ENCODE measurements at regions not wholly inside any gene's neighbourhood (a gene's known extent, or its start where the extent isn't known, plus 50 kb on each side); places are given as distances from the start of the nearest gene placed in this dataset.

GRCh38 chr5:2806176-2806575, 54.7 kb upstream of the IRX2 start:
- POLR2A ChIA-PET: no interaction called here
- Histone ChIP-seq H3K9ac (no peak overlapping the region), H3K9me2 (no peaks in the 10 kb centered on the region), H4K20me1 (ENCODE audit: insufficient read depth) (no peaks in the 10 kb centered on the region), H3K27me3 (ENCODE audit: insufficient read depth) (no peaks in the 10 kb centered on the region), H3K79me2 (ENCODE audit: insufficient read depth) (no peaks in the 10 kb centered on the region), H3K27ac (ENCODE audit: low read depth in 2 of 2, low read length in 1 of 2) (no peak overlapping the region), H3K4me2 (no peak overlapping the region), H3K36me3 (replicated peaks in 1 of 2; ENCODE audit: control insufficient read depth in 1 of 2, insufficient read depth in 2 of 2, low read length in 1 of 2) (no peaks in the 10 kb centered on the region), H2AFZ (ENCODE audit: low read depth) (no peak overlapping the region), H3K4me1 (ENCODE audit: control insufficient read depth in 1 of 2, insufficient read depth in 2 of 2, low read depth in 1 of 2, low read length in 1 of 2) (no peaks in the 10 kb centered on the region), H3F3A (replicated peaks; ENCODE audit: insufficient read depth) (no peaks in the 10 kb centered on the region), H3K4me3 (ENCODE audit: low read depth in 2 of 2, low read length in 1 of 2) (no peak overlapping the region), H3K9me3 (no peaks in the 10 kb centered on the region)
- WGBS (ENCODE audit: low lambda C conversion rate): 7% methylated on average over 9 of the region's 12 CpGs
- DNase-seq: no peak
- no peak for TF ChIP-seq ELF1 (IDR thresholded peaks at IDR 0.05)
- TF ChIP-seq NFIC (IDR thresholded peaks at IDR 0.05; ENCODE audit: borderline replicate concordance): no peak
- no peak for TF ChIP-seq GABPA (IDR thresholded peaks at IDR 0.05; ENCODE audit: low read depth)
- no peak for TF ChIP-seq IRF3 (IDR thresholded peaks at IDR 0.05; ENCODE audit: low read depth, low read length)
- TF ChIP-seq MEF2A (IDR thresholded peaks at IDR 0.05; ENCODE audit: borderline replicate concordance, low read depth): no peak
- no peak for TF ChIP-seq TAF1 (IDR thresholded peaks at IDR 0.05; ENCODE audit: borderline replicate concordance, low read depth, low read length)
- TF ChIP-seq CTCF (IDR thresholded peaks at IDR 0.05): no peak
- no peak for TF ChIP-seq NRF1 (IDR thresholded peaks at IDR 0.05; ENCODE audit: low read depth, low read length)
- no peak for TF ChIP-seq EP300 (IDR thresholded peaks at IDR 0.05; ENCODE audit: borderline replicate concordance in 1 of 2, low read depth in 1 of 2, low read length in 1 of 2)
- TF ChIP-seq FOXM1 (IDR thresholded peaks at IDR 0.05; ENCODE audit: low read depth): no peak
- no peak for TF ChIP-seq MXI1 (IDR thresholded peaks at IDR 0.05; ENCODE audit: low read depth, low read length)
- TF ChIP-seq JUND (IDR thresholded peaks at IDR 0.05): no peak
- TF ChIP-seq TCF12 (IDR thresholded peaks at IDR 0.05): no peak
- TF ChIP-seq GATA2 (CRISPR knock-in tag; IDR thresholded peaks at IDR 0.05): no peak
- TF ChIP-seq REST (IDR thresholded peaks at IDR 0.05; ENCODE audit: low read depth, low read length): no peak
- TF ChIP-seq FOSL2 (IDR thresholded peaks at IDR 0.05; ENCODE audit: borderline replicate concordance, low read depth): no peak
- CTCF ChIA-PET: no interaction called here
